SK-N-SH treated with all-trans-retinoic acid at 6 μM for 48 hours (cell line): ENCODE measurements at regions not wholly inside any gene's neighbourhood (a gene's known extent, or its start where the extent isn't known, plus 50 kb on each side); places are given as distances from the start of the nearest gene placed in this dataset.

Experiments used
- ATAC-seq: fragments of 200-7000 bp; cut with Tn5 transposase; 3 replicates; pipeline ENCODE4 v1.9.1; 2020; ENCODE audit warnings: mild to moderate bottlenecking, moderate library complexity
- BACH2 ChIP-seq: fragments of 250-450 bp; sonication (Bioruptor Pico); IDR thresholded peaks from 2 replicates; pipeline ENCODE4 v1.9.0; 2021; ENCODE audit warnings: mild to moderate bottlenecking, borderline replicate concordance
- CREB5 ChIP-seq: fragments of 250-450 bp; sonication (Bioruptor Pico); IDR thresholded peaks from 2 replicates; pipeline ENCODE4 v1.5.1; 2020; ENCODE audit warnings: low read depth, mild to moderate bottlenecking, moderate library complexity
- CSDC2 ChIP-seq: fragments of 250-450 bp; sonication (Bioruptor Pico); IDR thresholded peaks from 2 replicates; pipeline ENCODE4 v1.5.0; 2020; ENCODE audit warnings: mild to moderate bottlenecking, moderate library complexity
- CSRNP3 ChIP-seq: fragments of 250-450 bp; sonication (Bioruptor Pico); IDR thresholded peaks from 2 replicates; pipeline ENCODE4 v1.5.1; 2021; ENCODE audit warnings: mild to moderate bottlenecking, moderate library complexity
- ESRRG ChIP-seq: fragments of 250-450 bp; sonication (Bioruptor Pico); IDR thresholded peaks from 2 replicates; pipeline ENCODE4 v1.6.1; 2021; ENCODE audit warnings: mild to moderate bottlenecking
- GLIS3 ChIP-seq: fragments of 250-450 bp; sonication (Bioruptor Pico); IDR thresholded peaks from 2 replicates; pipeline ENCODE4 v1.5.0; 2020; ENCODE audit warnings: mild to moderate bottlenecking, moderate library complexity
- ISL1 ChIP-seq: fragments of 250-450 bp; sonication (Bioruptor Pico); IDR thresholded peaks from 2 replicates; pipeline ENCODE4 v2.1.2; 2022; ENCODE audit warnings: mild to moderate bottlenecking, moderate library complexity
- POU6F1 ChIP-seq: fragments of 250-450 bp; sonication (Bioruptor Pico); IDR thresholded peaks from 2 replicates; pipeline ENCODE4 v1.8.0; 2021; ENCODE audit warnings: low read depth, mild to moderate bottlenecking, moderate library complexity, borderline replicate concordance
- PPARA ChIP-seq: fragments of 250-450 bp; sonication (Bioruptor Pico); IDR thresholded peaks from 2 replicates; pipeline ENCODE4 v1.5.0; 2020; ENCODE audit warnings: mild to moderate bottlenecking, borderline replicate concordance
- RARB ChIP-seq: fragments of 250-450 bp; sonication (Bioruptor Pico); IDR thresholded peaks from 2 replicates; pipeline ENCODE4 v1.8.0; 2021; ENCODE audit warnings: mild to moderate bottlenecking, moderate library complexity
- SNAI2 ChIP-seq: fragments of 250-450 bp; sonication (Bioruptor Pico); IDR thresholded peaks from 2 replicates; pipeline ENCODE4 v1.5.0; 2020; ENCODE audit warnings: mild to moderate bottlenecking, moderate library complexity
- TCF4 ChIP-seq: fragments of 250-450 bp; sonication (Bioruptor Pico); IDR thresholded peaks from 2 replicates; pipeline ENCODE4 v1.8.0; 2021; ENCODE audit warnings: mild to moderate bottlenecking, moderate library complexity, borderline replicate concordance
- TOX ChIP-seq: fragments of 250-450 bp; sonication (Bioruptor Pico); IDR thresholded peaks from 2 replicates; pipeline ENCODE4 v1.8.0; 2021; ENCODE audit warnings: mild to moderate bottlenecking, moderate library complexity, borderline replicate concordance
- TSHZ2 ChIP-seq: fragments of 250-450 bp; sonication (Bioruptor Pico); IDR thresholded peaks from 2 replicates; pipeline ENCODE4 v1.5.0; 2020; ENCODE audit warnings: mild to moderate bottlenecking, moderate library complexity
- ZC3H10 ChIP-seq: fragments of 250-450 bp; sonication (Bioruptor Pico); IDR thresholded peaks from 2 replicates; pipeline ENCODE4 v1.5.1; 2021; ENCODE audit warnings: mild to moderate bottlenecking, moderate library complexity
- ZFP30 ChIP-seq: fragments of 450-650 bp; formaldehyde crosslinking; IDR thresholded peaks from 2 replicates; pipeline ENCODE4 v1.5.0; 2022; ENCODE audit warnings: mild to moderate bottlenecking, moderate library complexity
- ZNF565 ChIP-seq: fragments of 450-650 bp; formaldehyde crosslinking; conservative IDR thresholded peaks from 2 replicates; pipeline ENCODE4 v1.5.0; 2020; ENCODE audit warnings: low read depth, mild to moderate bottlenecking, moderate library complexity
- ZNF70 ChIP-seq: fragments of 450-650 bp; formaldehyde crosslinking; IDR thresholded peaks from 2 replicates; pipeline ENCODE4 v1.5.0; 2020; ENCODE audit warnings: mild to moderate bottlenecking, moderate library complexity
- TF ChIP-seq, protein P1 (sequence below): fragments of 250-450 bp; sonication (Bioruptor Pico); IDR thresholded peaks from 2 replicates; pipeline ENCODE4 v1.8.0; 2020; ENCODE audit warnings: mild to moderate bottlenecking, moderate library complexity, borderline replicate concordance

GRCh38 chr12:90611048-90611447, 343.9 kb downstream of the CCER1 start:
- ATAC-seq: no peak
- TF ChIP-seq ZFP30 (CRISPR knock-in tag): no peak
- TF ChIP-seq PPARA (CRISPR knock-in tag): no peak
- no peak for TF ChIP-seq TCF4
- no peak for TF ChIP-seq RARB (CRISPR knock-in tag)
- no peak for TF ChIP-seq TSHZ2 (CRISPR knock-in tag)
- no peak for TF ChIP-seq CSDC2 (CRISPR knock-in tag)
- no peak for TF ChIP-seq ZNF70
- no peak for TF ChIP-seq CSRNP3 (CRISPR knock-in tag)
- no peak for TF ChIP-seq BACH2 (CRISPR knock-in tag)
- TF ChIP-seq ZNF565: no peak
- TF ChIP-seq, protein P1, sequence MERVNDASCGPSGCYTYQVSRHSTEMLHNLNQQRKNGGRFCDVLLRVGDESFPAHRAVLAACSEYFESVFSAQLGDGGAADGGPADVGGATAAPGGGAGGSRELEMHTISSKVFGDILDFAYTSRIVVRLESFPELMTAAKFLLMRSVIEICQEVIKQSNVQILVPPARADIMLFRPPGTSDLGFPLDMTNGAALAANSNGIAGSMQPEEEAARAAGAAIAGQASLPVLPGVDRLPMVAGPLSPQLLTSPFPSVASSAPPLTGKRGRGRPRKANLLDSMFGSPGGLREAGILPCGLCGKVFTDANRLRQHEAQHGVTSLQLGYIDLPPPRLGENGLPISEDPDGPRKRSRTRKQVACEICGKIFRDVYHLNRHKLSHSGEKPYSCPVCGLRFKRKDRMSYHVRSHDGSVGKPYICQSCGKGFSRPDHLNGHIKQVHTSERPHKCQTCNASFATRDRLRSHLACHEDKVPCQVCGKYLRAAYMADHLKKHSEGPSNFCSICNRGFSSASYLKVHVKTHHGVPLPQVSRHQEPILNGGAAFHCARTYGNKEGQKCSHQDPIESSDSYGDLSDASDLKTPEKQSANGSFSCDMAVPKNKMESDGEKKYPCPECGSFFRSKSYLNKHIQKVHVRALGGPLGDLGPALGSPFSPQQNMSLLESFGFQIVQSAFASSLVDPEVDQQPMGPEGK: no peak
- no peak for TF ChIP-seq ZC3H10 (CRISPR knock-in tag)
- no peak for TF ChIP-seq GLIS3 (CRISPR knock-in tag)
- no peak for TF ChIP-seq POU6F1 (CRISPR knock-in tag)
- no peak for TF ChIP-seq ISL1 (CRISPR knock-in tag)
- TF ChIP-seq CREB5: no peak
- no peak for TF ChIP-seq TOX (CRISPR knock-in tag)

DNA sequence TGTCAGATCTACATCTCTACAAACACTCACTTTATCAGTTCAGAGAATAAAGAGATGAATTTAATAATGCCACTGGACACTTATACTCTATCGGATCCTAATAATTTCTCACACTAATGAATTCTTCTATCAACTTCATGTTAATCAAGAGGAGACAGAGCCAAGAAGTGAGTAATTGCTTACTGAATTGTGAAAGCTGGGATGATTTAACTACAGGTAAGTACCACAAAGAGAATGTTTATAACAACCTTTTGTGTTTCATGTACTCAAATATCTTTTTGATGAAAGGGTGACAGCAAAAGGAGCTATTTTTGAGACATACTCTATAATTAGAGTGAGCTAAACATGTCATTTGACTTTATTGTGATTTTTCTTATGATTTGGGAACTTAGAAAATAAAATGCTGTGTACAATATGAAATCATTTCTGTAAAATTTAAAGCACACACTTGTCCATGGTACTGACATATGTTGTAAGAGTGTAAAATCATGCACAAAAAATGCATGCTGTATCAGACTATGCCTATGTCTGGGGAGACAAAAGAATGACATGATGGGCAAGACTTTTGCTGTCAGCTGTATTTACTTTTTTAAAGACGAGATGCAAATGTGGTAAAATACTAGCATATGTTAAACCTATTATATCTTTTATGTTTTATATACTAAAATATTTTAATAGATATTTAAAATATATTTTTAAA, 361.2 kb downstream of the CCER1 start:
- ATAC-seq: no peak
- no peak for TF ChIP-seq TCF4
- no peak for TF ChIP-seq SNAI2 (CRISPR knock-in tag)
- no peak for TF ChIP-seq CSRNP3 (CRISPR knock-in tag)
- TF ChIP-seq ISL1 (CRISPR knock-in tag): no peak
- no peak for TF ChIP-seq ESRRG (CRISPR knock-in tag)
- no peak for TF ChIP-seq RARB (CRISPR knock-in tag)
- TF ChIP-seq, protein P1: no peak
- no peak for TF ChIP-seq BACH2 (CRISPR knock-in tag)
- TF ChIP-seq PPARA (CRISPR knock-in tag): no peak
- TF ChIP-seq CREB5: no peak
- TF ChIP-seq ZFP30 (CRISPR knock-in tag): no peak
